COR-L47 (cell line): ENCODE measurements at regions not wholly inside any gene's neighbourhood (a gene's known extent, or its start where the extent isn't known, plus 50 kb on each side); places are given as distances from the start of the nearest gene placed in this dataset.
"Not testable (repeated sequence)": the region's sequence is repeated elsewhere in the genome, so short reads cannot be mapped to it uniquely, and the experiment has no call there.

ENCODE experiments used
- DNase-seq: peaks from one replicate; lab custom pipeline; 2025; lab: John Stamatoyannopoulos, UW

DNA sequence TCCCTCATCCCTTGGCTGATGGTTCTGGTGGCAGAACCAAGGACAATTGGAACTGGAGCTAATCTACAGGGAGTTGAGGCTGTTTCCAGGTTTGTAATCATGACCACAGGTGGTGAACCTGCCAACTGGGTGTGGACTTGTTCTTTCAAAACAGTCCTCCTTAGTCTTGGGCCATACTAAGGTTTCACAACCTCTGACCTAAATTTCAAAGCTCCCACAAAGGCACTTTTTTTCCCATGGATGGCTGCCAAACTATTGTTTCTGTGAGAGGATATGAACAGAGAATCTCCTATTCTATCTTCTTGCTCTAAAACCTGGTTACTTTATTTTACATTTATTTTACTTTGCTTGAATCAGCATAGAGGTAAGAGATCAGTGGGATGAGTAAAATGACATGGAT, 106.5 kb upstream of the IZUMO3 start:
- DNase-seq, result no peak

DNA sequence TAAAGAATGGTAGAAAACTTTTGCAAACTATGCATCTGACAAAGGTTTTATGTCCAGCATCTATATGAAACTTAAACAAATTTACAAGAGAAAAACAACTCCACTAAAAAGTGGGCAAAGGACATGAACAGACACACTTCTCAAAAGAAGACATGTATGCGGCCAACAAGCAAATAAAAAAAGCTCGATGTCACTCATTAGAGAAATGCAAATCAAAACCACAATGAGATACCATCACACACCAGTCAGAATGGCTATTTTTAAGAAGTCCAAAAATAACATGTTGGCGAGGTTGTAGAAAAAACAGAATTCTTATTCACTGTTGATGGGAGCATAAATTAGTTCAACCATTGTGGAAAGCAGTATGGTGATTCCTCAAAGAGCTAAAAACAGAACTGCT, 83.1 kb upstream of the IZUMO3 start:
- not testable (repeated sequence) for DNase-seq

DNA sequence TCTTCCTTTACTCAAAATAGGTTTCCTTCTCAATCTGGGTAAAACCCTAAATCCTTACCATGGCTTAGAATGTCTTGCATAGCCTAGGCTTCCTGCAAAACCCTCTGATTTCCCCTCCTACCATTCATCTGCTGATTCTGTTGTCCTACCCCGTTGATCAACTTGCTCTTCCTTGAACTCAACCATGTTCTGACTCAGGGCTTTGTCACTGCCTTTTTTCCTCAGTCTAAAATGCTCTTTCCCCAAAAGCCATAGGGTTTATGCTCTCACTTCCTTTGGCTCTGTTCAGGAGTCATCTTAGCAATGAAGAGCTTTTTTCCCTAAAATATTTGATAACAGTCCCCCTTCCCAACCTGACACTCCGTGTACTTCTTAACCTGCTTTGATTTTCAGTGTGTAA, 79.4 kb upstream of the IZUMO3 start:
- DNase-seq, result no peak

DNA sequence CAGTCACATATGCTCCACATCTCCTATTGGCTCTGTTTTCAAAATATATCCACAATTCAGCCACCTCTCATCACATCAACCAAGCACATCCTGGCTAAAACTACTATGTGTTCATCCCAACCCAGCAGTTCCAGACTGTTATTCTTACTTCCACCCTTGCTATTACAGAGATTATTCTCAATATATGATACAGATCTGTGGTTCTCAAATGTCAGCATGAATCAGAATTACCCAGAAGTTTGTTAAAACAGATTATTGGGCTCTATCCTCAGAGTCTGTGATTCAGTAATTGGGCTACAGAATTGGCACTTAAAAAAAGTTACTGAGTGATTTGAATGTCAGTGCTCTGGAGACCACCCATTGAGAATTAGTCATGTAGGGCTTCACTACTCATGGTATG, 78.8 kb upstream of the IZUMO3 start:
- no peak for DNase-seq

DNA sequence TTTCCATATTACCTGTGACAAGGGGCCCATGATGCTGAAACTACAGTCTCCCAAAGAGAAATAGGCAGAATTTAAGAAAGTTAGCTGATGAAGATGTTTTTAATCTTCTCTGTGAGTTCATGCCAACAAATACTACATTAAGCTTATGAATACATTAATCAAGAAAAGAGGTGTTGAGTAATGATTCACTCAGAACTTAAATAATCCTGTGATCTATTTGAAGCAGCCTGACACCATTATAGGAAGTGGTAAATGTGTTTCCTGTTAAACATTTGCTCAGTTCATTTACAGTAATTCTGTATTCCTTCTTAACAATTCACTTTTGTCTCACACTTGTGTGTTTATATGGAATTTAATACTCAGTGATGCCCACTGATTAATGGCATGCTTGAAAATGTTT, 75.0 kb upstream of the IZUMO3 start:
- DNase-seq, result no peak

DNA sequence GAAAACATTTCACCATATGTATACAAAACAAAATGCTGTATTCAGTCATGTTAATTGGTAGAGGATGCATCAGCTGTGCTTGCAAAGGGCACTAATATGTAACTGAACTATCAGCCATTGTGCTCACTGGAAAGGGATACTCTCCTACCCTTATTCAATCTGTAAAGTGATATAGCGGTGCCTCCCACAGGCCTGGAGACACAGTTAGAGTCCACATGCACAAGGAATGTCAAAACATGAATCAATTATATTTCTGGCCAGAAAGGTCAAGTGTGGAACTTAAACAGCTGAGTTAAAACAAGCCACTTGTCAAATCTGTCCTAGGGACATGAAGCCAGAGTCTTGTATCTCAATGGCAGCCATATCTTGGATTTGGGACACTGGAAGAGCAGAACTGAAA, 71.2 kb upstream of the IZUMO3 start:
- no peak for DNase-seq

DNA sequence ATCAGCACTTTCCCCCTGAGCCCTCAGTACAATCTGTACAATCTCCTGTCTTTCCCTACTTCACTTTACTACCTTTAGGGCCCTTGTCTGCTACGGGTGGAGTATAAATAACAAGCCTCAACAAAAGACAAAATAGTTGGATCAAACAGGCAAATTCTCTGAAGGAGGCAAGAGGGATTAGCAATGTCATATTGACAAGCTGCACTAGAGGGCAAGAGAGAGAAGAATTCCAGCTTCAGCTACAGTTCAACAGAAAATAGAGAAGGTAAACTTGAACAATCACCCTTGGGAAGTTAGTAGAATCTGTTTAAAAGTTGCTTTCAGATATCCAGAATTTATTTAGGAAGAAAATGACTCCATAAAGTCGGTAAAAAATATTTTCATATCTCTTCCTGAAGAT, 68.4 kb upstream of the IZUMO3 start:
- no peak for DNase-seq

DNA sequence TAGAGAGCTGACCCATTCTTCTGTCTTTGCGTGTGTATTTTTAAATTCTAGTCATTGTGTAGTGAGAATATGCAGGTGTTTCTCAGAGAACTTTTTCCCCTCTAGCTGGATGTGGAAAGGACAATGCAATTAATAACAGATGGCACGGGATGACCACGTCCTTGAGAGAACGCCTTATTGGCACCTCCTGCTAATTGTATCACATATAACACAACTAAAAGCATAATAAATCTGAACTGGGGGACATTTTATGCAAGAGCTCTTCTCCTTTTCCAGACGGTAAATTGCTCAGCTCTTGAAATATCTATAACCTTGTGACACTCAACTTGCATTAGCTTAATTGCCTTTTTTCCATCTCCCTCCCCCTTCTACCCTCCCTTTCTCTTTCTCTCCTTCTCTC, 62.9 kb upstream of the IZUMO3 start:
- DNase-seq, result no peak

DNA sequence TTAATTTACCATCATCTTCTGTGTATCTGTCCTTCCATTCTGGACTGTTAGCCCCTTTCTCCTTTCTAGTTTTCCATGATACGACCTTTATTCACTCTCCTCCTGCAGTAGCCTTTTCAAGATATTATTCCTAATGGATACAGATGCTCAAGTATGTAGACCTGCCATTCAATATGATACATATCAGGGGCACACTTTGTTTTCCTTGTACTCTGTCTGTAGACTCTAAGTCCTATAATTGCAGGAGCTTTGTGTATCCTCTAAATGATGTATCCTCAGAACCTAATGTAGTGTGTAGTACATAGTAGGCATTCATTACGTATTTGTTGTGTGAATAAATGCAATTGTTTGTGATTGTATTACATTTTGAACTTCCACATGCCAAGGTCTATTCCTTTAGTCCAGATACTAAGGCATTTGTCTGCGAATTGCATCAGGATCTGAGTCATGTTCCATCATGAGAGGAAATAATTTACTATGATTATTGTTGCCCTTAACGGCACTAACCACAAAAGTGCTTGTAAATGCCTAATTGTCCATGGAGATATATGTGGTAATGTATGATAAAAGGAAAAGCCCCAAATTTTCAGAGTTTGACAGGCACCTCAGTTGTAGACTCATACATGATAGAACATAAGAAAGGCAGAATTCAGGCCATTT, 57.1 kb upstream of the IZUMO3 start:
- DNase-seq, result no peak
